WTC11 (cell line): ENCODE measurements at regions not wholly inside any gene's neighbourhood (a gene's known extent, or its start where the extent isn't known, plus 50 kb on each side); places are given as distances from the start of the nearest gene placed in this dataset.

Experiments
- CREB1 ChIP-seq: sonication (generic); formaldehyde crosslinking; IDR thresholded peaks from 2 replicates; pipeline ENCODE4 v1.8.0; 2023; ENCODE audit warnings: mild to moderate bottlenecking, missing genetic modification reagents
- EMX1 ChIP-seq: fragments of 250-450 bp; sonication (Bioruptor Pico); IDR thresholded peaks from 2 replicates; pipeline ENCODE4 v1.8.0; 2021; ENCODE audit warnings: mild to moderate bottlenecking
- FOXJ3 ChIP-seq: sonication (generic); formaldehyde crosslinking; IDR thresholded peaks from 2 replicates; pipeline ENCODE4 v1.9.0; 2021; ENCODE audit warnings: missing genetic modification reagents, mild to moderate bottlenecking, borderline replicate concordance
- FOXK1 ChIP-seq: sonication (generic); formaldehyde crosslinking; IDR thresholded peaks from 2 replicates; pipeline ENCODE4 v1.8.0; 2022; ENCODE audit warnings: mild to moderate bottlenecking, moderate library complexity, missing genetic modification reagents
- TF ChIP-seq, protein P1 (sequence below): fragments of 200-600 bp; IDR thresholded peaks from 2 replicates; pipeline ENCODE4 v1.8.0; 2022; ENCODE audit warnings: antibody characterized with exemption

DNA sequence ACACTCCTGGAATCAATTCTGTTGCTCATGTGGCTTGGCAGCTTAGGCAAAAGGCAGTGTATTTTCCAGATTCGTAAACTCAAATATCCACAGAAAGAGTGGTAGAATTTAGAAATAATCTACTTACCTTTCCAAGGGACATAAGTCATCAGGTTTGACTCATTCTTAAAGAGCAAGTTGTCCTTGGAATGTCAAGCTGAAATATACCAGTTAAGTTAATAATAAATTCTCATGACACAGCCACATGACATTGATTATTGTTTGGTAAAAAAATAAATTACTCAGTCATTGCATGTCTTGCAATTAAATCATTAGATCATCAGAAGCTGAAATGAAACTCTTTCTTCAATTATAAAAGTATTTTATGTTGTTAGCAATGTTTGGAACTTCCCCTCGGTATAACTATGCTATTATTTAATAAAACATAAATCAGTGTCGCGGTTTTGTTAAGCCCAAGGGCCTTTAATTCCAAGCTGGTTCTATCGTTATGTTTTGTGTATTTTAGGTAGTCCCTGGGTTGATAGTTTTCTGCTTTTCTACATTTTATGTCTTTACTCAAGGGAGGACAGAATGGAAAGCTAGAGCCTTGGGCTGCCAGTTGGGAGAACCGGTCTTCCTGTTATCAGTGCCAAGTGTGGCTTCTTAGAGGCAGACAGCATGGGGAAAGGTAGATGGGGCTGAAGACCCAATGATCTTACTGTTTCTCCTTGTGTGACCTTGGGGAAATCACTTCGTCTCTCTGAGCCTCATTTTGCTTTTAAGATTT, 79.3 kb upstream of the PRLR start:
- no peak for TF ChIP-seq EMX1
- TF ChIP-seq, protein P1, sequence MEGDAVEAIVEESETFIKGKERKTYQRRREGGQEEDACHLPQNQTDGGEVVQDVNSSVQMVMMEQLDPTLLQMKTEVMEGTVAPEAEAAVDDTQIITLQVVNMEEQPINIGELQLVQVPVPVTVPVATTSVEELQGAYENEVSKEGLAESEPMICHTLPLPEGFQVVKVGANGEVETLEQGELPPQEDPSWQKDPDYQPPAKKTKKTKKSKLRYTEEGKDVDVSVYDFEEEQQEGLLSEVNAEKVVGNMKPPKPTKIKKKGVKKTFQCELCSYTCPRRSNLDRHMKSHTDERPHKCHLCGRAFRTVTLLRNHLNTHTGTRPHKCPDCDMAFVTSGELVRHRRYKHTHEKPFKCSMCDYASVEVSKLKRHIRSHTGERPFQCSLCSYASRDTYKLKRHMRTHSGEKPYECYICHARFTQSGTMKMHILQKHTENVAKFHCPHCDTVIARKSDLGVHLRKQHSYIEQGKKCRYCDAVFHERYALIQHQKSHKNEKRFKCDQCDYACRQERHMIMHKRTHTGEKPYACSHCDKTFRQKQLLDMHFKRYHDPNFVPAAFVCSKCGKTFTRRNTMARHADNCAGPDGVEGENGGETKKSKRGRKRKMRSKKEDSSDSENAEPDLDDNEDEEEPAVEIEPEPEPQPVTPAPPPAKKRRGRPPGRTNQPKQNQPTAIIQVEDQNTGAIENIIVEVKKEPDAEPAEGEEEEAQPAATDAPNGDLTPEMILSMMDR = no peak
- no peak for TF ChIP-seq FOXJ3
- no peak for TF ChIP-seq FOXK1 (CRISPR knock-in tag)
- TF ChIP-seq CREB1 (CRISPR knock-in tag) = no peak
